CD4-positive, alpha-beta T cell treated with Interleukin-15 for 4 hours (primary cell): ENCODE measurements at regions not wholly inside any gene's neighbourhood (a gene's known extent, or its start where the extent isn't known, plus 50 kb on each side); places are given as distances from the start of the nearest gene placed in this dataset.

Source experiments
- DNase-seq: peaks from one replicate; pipeline ENCODE4 v3.0.0-alpha.2; 2020; ENCODE audit warnings: low spot score

- DNase-seq, result no peak
Measured at GRCh38 chr2:18253686-18254197, 306.7 kb downstream of the RDH14 start.

GRCh38 chr2:18251486-18251885 lies 309.0 kb downstream of the RDH14 start:
- DNase-seq, result no peak

GRCh38 chr2:18247282-18248110 lies 313.0 kb downstream of the RDH14 start:
- no peak for DNase-seq

- no peak for DNase-seq
Measured at GRCh38 chr2:18245375-18245774, 315.1 kb downstream of the RDH14 start.

GRCh38 chr2:18244845-18245244 lies 315.6 kb downstream of the RDH14 start:
- DNase-seq, result no peak

GRCh38 chr2:18243816-18244215 lies 316.6 kb downstream of the RDH14 start:
- DNase-seq, result no peak

DNA sequence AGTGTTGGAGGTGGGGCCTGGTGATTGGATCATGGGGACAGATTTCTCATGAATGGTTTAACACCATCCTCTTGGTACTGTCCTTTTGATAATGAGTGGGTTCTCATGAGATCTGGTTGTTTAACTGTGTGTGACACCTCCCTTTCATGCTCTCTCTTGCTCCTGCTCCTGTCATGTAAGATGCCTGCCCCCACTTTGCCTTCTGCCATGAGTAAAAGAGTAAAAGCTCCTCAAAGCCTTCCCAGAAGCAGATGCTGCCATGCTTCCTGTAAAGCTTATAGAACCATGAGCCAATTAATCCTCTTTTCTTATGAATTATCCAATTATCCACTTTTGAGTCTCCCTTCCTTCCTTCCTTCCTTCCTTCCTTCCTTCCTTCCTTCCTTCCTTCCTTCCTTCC lies 317.7 kb downstream of the RDH14 start:
- no peak for DNase-seq

- DNase-seq, result no peak
Measured at GRCh38 chr2:18238209-18238608, 322.2 kb downstream of the RDH14 start.

- DNase-seq, result no peak
Measured at GRCh38 chr2:18237298-18237697, 323.2 kb downstream of the RDH14 start.

DNA sequence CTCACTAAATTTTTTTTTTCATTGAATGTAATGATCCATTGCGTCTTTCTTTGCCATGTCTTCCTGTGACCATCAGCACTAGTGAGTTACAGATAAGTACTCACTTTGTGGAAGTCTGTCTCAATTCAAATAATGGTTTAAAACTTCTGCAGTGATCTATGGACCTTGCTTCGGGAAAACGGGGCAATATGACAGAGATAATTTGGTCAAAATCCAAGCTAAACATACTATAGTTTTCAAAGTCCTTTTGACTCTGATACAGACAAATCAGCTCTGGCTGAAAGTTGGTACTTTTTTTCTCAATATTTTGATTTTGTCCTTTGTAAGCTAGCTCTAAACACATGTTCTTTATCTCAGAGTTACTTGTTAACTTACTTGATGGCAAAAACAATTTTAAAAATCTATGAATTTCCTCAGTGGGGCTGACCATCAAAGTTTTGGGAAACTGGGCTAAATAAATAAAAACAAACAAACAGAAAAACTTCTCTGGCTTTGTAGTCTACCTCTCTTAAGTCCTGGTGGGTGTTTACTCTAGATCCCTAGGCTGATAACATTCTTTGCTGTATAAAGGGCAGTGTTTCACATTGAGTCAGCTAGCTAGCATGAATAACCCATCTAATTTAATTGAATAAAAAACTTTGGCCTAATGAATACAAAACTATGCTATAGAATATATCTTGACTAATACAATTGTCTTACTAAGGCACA lies 327.6 kb downstream of the RDH14 start:
- DNase-seq, result no peak

- DNase-seq, result no peak
Measured at GRCh38 chr2:18230668-18231067, 329.8 kb downstream of the RDH14 start.

- DNase-seq, result no peak
Measured at GRCh38 chr2:18219676-18220075, 340.8 kb downstream of the RDH14 start.

- DNase-seq, result no peak
Measured at GRCh38 chr2:18218160-18218933, 339.9 kb downstream of the KCNS3 start.

GRCh38 chr2:18214936-18215335 lies 336.5 kb downstream of the KCNS3 start:
- DNase-seq, result no peak

GRCh38 chr2:18213986-18214385 lies 335.5 kb downstream of the KCNS3 start:
- no peak for DNase-seq

- DNase-seq, result no peak
Measured at GRCh38 chr2:18209934-18210639, 331.6 kb downstream of the KCNS3 start.

GRCh38 chr2:18208956-18209355 lies 330.5 kb downstream of the KCNS3 start:
- DNase-seq, result no peak

- no peak for DNase-seq
Measured at GRCh38 chr2:18200771-18201170, 322.3 kb downstream of the KCNS3 start.

DNA sequence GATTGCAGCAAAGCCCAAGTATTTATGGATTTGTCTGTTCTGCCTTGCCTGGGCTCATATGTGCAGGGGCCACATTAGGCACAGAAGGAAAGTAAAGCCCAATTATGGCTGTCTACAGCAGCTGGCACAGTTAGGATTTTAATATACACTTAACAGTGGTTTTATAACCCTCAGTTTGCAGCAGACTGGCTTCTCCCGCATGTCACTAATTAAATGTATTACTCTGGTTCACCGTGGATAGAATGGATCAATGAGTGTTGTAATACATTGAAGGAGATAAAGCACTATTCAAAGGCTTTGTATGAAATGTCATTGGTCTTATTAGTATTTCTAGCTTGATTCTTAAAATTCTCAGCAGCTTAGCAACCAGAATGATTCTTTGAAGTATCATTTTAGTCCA lies 320.2 kb downstream of the KCNS3 start:
- DNase-seq, result no peak

DNA sequence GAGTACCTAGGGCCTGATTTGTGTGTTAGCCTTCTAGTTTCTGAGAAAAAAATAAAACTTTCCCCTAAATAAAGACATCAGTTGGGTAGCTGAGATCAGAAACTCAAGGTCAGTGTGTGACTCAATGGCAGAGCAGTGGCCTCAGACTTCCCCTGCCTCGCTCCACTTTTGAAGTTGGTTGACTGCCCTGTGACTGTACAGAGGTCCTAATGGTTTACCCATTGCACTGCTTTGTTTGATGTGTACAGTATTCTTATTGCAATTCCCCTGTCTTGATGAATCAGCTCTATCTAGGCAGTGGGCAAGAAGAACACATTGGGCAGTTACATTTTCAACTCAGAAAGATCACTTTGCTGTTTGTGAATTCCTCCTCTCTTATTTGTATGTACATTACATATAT lies 315.7 kb downstream of the KCNS3 start:
- no peak for DNase-seq

GRCh38 chr2:18186816-18187613 lies 308.5 kb downstream of the KCNS3 start:
- no peak for DNase-seq
